ENCODE measurements at regions not wholly inside any gene's neighbourhood (a gene's known extent, or its start where the extent isn't known, plus 50 kb on each side); places are given as distances from the start of the nearest gene placed in this dataset.

- TF ChIP-seq CEBPB (IDR thresholded peaks at IDR 0.05) (no peak), MAX (IDR thresholded peaks at IDR 0.05) (no peak), ZBTB7A (IDR thresholded peaks at IDR 0.05; ENCODE audit: low read depth) (no peak), NFIC (IDR thresholded peaks at IDR 0.05) (no peak), RAD21 (IDR thresholded peaks at IDR 0.05; ENCODE audit: low read depth) (no peak), TAF1 (IDR thresholded peaks at IDR 0.05; ENCODE audit: low read depth) (no peak), EP300 (IDR thresholded peaks at IDR 0.05; ENCODE audit: borderline replicate concordance) (no peak)
- TF ChIP-seq, protein P1, sequence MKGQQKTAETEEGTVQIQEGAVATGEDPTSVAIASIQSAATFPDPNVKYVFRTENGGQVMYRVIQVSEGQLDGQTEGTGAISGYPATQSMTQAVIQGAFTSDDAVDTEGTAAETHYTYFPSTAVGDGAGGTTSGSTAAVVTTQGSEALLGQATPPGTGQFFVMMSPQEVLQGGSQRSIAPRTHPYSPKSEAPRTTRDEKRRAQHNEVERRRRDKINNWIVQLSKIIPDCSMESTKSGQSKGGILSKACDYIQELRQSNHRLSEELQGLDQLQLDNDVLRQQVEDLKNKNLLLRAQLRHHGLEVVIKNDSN (IDR thresholded peaks at IDR 0.05), result no peak
- TF ChIP-seq, protein P2, sequence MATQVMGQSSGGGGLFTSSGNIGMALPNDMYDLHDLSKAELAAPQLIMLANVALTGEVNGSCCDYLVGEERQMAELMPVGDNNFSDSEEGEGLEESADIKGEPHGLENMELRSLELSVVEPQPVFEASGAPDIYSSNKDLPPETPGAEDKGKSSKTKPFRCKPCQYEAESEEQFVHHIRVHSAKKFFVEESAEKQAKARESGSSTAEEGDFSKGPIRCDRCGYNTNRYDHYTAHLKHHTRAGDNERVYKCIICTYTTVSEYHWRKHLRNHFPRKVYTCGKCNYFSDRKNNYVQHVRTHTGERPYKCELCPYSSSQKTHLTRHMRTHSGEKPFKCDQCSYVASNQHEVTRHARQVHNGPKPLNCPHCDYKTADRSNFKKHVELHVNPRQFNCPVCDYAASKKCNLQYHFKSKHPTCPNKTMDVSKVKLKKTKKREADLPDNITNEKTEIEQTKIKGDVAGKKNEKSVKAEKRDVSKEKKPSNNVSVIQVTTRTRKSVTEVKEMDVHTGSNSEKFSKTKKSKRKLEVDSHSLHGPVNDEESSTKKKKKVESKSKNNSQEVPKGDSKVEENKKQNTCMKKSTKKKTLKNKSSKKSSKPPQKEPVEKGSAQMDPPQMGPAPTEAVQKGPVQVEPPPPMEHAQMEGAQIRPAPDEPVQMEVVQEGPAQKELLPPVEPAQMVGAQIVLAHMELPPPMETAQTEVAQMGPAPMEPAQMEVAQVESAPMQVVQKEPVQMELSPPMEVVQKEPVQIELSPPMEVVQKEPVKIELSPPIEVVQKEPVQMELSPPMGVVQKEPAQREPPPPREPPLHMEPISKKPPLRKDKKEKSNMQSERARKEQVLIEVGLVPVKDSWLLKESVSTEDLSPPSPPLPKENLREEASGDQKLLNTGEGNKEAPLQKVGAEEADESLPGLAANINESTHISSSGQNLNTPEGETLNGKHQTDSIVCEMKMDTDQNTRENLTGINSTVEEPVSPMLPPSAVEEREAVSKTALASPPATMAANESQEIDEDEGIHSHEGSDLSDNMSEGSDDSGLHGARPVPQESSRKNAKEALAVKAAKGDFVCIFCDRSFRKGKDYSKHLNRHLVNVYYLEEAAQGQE (IDR thresholded peaks at IDR 0.05; ENCODE audit: low read depth), result no peak
Observed at GRCh38 chr16:52099382-52099781, 447.6 kb downstream of the TOX3 start.

GRCh38 chr16:52095471-52095870, 451.5 kb downstream of the TOX3 start:
- TF ChIP-seq CEBPB (IDR thresholded peaks at IDR 0.05) (no peak), MAX (IDR thresholded peaks at IDR 0.05) (no peak), YY1 (IDR thresholded peaks at IDR 0.05; ENCODE audit: low read depth) (no peak)

GRCh38 chr16:52092126-52092525, 454.8 kb downstream of the TOX3 start:
- no peak for TF ChIP-seq TCF12 (IDR thresholded peaks at IDR 0.05; ENCODE audit: low read depth)
- TF ChIP-seq EGR1 (IDR thresholded peaks at IDR 0.05), result no peak
- TF ChIP-seq CEBPB (IDR thresholded peaks at IDR 0.05), result no peak
- TF ChIP-seq CREB1 (IDR thresholded peaks at IDR 0.05; ENCODE audit: low read depth), result no peak
- no peak for TF ChIP-seq TAF1 (IDR thresholded peaks at IDR 0.05; ENCODE audit: low read depth)
- TF ChIP-seq FOXM1 (IDR thresholded peaks at IDR 0.05; ENCODE audit: borderline replicate concordance, low read depth), result no peak
- TF ChIP-seq ZBTB7A (IDR thresholded peaks at IDR 0.05; ENCODE audit: low read depth), result no peak
- TF ChIP-seq TEAD4 (IDR thresholded peaks at IDR 0.05), result no peak
- TF ChIP-seq, protein P1 (IDR thresholded peaks at IDR 0.05), result no peak
- no peak for TF ChIP-seq NFIC (IDR thresholded peaks at IDR 0.05)
- TF ChIP-seq MAX (IDR thresholded peaks at IDR 0.05), result no peak
- TF ChIP-seq, protein P2 (IDR thresholded peaks at IDR 0.05; ENCODE audit: low read depth), result no peak
- no peak for TF ChIP-seq EP300 (IDR thresholded peaks at IDR 0.05; ENCODE audit: borderline replicate concordance)
- no peak for TF ChIP-seq YY1 (IDR thresholded peaks at IDR 0.05; ENCODE audit: low read depth)
- TF ChIP-seq RAD21 (IDR thresholded peaks at IDR 0.05; ENCODE audit: low read depth), result no peak

DNA sequence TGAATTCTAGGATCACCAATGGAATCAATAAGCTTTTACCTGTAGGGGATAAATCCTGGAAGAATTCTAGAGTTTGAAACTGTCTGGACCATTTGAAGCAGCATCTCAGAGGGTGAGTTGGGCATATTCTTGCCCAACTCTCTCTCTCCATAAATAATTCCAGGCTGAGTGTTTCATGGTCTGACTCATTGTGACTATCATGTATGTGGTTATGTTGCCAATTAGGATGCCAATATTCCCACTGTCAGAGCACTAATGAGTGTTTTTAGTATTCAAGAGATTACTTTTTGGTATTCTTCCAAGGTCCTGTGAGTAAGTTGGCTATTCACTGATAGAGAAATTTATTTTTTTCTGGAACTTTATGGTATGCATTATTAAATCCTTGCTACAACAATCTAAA, 456.9 kb downstream of the TOX3 start:
- TF ChIP-seq FOXM1 (IDR thresholded peaks at IDR 0.05; ENCODE audit: borderline replicate concordance, low read depth) (no peak), TCF12 (IDR thresholded peaks at IDR 0.05; ENCODE audit: low read depth) (no peak), NFIC (IDR thresholded peaks at IDR 0.05) (no peak), TAF1 (IDR thresholded peaks at IDR 0.05; ENCODE audit: low read depth) (no peak)

DNA sequence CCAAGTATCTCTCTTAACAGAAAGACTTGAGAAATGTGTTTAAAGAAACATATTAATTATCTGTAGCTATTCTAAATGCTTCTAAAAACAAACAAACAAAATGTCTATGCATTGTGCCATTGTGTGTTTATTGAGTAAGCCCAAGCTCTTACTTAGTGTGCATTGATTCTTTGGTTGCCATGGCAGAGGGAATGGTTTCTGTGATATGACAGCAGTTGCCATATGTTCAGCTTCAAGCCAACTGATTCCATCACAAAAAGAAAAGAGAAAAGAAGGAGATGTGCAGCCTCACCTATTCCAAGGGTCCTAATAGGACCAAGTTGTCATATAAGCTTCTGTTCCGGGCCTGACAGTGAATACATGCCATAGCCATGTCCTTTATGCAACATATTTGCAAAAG, 457.5 kb downstream of the TOX3 start:
- TF ChIP-seq NFIC (IDR thresholded peaks at IDR 0.05) (no peak), TEAD4 (IDR thresholded peaks at IDR 0.05) (no peak), ZBTB7A (IDR thresholded peaks at IDR 0.05; ENCODE audit: low read depth) (no peak)
- TF ChIP-seq, protein P1 (IDR thresholded peaks at IDR 0.05), result no peak

DNA sequence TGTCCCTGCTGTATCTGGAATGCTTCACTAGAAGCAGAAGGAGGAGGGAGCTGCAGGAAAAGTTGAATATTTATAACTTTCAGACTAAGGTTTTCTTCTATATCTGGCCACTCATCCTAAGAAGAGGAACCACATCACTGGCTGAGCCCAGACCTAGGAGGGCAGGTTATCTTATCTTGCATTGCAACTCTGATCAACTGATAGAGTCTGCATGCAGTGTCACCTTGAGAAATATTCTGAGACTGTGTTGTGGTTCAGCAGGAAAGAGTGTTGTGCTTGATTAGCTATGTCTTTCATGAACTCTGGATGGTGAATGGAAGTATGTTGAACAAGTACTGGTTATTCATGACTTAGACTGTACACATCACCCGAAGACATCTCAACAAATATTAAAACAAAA, 460.0 kb downstream of the TOX3 start:
- TF ChIP-seq YY1 (IDR thresholded peaks at IDR 0.05; ENCODE audit: low read depth) (no peak), RAD21 (IDR thresholded peaks at IDR 0.05; ENCODE audit: low read depth) (no peak), FOXM1 (IDR thresholded peaks at IDR 0.05; ENCODE audit: borderline replicate concordance, low read depth) (no peak), CEBPB (IDR thresholded peaks at IDR 0.05) (no peak), ZBTB7A (IDR thresholded peaks at IDR 0.05; ENCODE audit: low read depth) (no peak), TEAD4 (IDR thresholded peaks at IDR 0.05) (no peak), EGR1 (IDR thresholded peaks at IDR 0.05) (no peak), EP300 (IDR thresholded peaks at IDR 0.05; ENCODE audit: borderline replicate concordance) (no peak), TAF1 (IDR thresholded peaks at IDR 0.05; ENCODE audit: low read depth) (no peak)
- TF ChIP-seq, protein P1 (IDR thresholded peaks at IDR 0.05), result no peak
